Limb (tissue), 2 donors: ENCODE measurements at regions not wholly inside any gene's neighbourhood (a gene's known extent, or its start where the extent isn't known, plus 50 kb on each side); places are given as distances from the start of the nearest gene placed in this dataset.
A peak's percentile ranks its signal among the peaks of the same experiment; 100 is the strongest.
"Not testable (repeated sequence)": the region's sequence is repeated elsewhere in the genome, so short reads cannot be mapped to it uniquely, and the experiment has no call there.

Source experiments
- DNase-seq, 2 donors: peaks; one replicate each; pipeline ENCODE4 v3.0.0-alpha.2; 2016; ENCODE audit errors: extremely low spot score in 2 of 2

GRCh38 chr6:14389776-14390175, 272.2 kb downstream of the CD83 start:
- DNase-seq: not testable (repeated sequence)

DNA sequence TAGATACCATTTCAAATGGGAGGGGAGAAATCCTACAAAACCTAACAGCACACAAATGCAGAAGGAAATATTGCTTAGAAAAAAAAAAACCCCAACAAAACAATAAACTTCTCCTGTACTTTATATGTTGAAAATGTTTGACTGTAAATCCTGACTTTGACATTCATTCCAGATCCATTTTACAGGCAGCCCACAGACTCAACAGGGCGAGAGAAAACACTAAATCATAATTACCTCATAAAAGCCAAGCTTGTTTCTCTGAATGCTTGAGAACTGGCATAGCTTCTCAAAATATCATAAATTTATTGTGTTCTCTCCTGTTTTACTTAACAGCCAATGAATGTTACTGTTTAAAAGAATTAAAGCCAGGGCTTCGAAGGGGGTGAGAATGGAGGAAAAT, 273.2 kb downstream of the CD83 start:
- no peak for DNase-seq

DNA sequence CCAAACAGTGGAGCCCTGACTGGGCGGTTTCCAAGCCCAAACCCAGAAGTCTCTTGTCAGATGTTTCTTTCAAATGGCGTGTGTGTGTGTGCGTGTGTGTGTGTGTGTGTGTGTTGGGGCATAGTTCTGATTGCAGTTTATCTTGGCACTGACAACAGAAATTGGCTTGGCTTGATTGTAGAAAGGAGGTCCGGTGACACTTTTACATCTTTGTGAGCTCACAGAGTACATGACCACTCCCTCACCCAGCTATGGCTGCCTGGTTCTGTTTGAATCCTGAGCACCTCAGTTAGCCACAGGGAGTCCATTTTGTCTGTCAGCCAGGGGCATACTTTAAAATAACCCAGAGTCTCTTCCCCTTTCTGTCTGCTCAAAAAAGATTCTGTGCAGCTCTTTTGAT, 276.3 kb downstream of the CD83 start:
- DNase-seq: no peak

DNA sequence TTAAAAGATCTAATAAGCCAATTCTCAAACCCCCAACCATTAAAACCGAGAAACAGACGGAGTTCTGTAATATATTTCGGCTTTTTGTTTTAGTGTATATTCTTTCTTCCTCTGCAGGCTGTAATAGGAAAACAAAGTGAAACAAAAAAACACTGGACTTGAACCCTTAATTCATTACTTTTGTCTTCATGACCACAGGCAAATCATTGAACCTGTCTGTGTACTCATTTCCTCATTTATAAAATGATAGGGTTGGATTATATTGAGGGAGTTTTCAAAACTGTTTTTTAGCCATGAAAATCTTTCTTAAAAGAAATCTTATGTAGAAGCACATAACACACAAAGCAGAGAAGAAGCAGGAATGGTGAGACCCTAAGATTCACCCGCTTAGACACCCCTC, 278.8 kb downstream of the CD83 start:
- DNase-seq: no peak

- no peak for DNase-seq
Observed at GRCh38 chr6:14396826-14397517, 279.4 kb downstream of the CD83 start.

DNA sequence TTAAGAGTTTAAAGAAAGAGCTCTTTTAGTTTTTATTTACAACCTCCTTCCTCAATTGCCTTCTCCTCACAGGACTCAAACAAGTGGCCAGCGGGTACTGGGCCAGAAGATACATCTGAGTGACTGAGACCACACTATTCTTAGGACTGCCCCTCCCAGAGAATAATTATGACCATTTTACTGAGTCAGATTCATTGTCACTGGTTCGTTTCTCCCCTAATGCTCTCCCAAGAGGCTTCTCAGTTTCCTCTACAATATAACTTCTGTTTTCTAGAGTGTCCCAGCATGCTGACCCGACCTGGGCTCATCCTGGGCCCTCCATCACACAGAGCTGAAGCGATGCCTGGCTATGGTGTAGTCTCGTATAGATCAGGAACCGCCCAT, 279.9 kb downstream of the CD83 start:
- DNase-seq: no peak

DNA sequence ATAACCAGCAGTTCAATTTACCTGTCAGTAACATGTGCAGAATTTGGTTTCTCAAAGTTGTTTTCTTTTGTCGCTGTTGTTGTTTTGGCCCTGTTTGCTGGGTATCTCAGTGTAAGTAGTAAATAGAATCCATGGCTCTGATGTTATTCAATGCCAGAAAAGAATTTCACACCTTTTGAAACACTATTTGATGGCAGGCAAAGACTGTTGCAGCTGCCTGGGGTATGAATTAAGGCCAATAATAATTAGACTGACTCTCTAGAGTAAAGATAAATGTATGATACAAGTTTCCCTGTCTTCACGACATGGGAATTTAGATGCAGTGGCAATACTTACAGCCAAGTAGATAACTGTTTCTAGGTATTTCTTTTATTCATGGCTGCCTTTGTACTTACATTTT, 281.4 kb downstream of the CD83 start:
- DNase-seq: no peak

- no peak for DNase-seq
Observed at GRCh38 chr6:14399635-14400034, 282.1 kb downstream of the CD83 start.

- DNase-seq: peak in 1 of 2 donors; percentile 34
Observed at GRCh38 chr6:14401246-14401645, 283.7 kb downstream of the CD83 start.

DNA sequence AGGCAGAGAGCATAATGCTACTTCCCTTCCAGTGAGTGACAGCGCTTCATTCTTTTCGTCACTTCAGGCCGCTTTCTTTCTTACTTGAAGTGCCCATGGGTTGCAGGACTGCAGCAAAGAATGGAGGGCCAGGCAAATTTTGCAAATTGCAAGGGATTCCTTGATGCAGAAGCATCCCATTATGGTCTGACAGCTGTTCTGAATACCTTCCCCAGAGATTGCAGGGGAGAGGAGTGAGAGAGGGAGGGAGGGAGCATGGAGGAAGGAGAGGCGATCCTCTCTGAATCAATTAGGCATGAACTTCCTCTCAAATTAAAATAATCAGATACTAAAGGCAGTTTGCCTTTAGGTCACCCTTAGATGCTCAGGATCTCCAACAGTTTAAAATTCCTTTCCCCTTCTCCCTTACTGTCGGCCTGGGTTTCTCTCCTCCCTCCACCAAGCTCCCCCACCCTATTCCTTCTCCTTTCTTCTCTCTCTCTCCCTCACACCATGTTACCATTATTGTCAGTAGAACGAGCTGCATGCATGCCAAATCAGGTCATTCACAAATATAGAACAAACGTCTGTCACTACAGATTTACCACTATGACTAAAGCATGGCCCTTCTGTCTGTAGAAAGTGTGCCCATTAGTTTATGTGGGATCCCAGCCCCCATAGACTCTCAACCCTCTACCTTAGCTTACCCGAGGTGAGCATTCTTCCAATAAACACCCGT, 289.2 kb downstream of the CD83 start:
- DNase-seq: no peak

DNA sequence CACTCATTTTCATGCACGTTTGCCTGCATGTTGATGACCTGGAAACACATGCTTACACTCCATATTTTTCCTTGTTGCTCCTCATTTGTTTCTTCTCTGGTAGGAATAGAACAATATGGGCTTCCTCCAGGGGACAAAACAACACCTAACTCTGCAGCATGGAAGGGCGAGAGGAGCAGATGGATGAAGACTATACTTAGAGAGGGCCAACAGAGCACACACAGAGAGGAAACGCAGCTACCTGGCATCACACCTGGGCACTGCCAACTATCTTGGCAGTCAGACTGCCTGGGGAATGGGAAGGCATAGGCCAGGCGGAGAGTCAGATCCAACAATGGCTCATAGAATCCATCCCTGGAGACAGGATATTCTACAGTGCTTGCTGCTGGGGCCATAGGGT, 290.9 kb downstream of the CD83 start:
- no peak for DNase-seq

DNA sequence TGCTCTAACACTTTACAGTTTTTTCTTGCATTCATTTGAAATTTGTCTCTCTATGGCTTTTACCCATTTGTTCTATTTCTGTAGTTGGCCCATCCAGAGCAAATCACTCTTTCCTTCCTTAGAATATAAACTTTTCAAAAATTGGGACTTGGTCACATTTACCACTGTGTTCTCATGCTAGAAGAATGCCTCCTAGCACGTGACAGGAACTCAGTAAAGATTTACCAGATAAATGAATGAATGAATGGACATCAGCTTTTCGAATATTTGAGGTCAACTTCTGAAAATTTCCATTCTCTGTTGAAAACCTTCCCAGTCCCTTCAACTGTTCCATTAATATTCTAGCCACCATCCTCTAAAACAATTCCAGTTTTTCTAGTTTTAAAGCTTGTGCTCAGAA, 294.5 kb downstream of the CD83 start:
- no peak for DNase-seq

- no peak for DNase-seq
Observed at GRCh38 chr6:14415452-14415851, 297.9 kb downstream of the CD83 start.

GRCh38 chr6:14417377-14417776, 299.8 kb downstream of the CD83 start:
- DNase-seq: no peak

- DNase-seq: not testable (repeated sequence)
Observed at GRCh38 chr6:14419224-14419623, 301.7 kb downstream of the CD83 start.

DNA sequence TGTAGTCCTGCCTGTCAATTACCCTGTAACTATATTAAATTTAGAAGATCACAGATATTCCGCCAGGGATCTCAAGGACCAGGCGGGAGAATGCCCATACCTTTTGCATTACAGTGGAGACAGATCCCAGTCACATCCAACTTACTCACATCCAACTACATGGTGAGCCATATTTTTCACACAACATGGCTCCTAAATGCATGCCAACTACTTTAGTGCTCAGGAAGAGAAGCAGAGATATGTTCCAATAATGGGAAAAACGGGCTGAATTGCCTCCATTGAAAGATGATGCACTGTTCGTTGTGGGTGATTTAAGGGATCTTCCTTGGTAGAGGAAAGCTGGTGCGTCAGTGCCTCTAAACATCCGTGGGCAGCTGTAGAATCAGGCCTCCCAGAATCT, 304.5 kb downstream of the CD83 start:
- no peak for DNase-seq

DNA sequence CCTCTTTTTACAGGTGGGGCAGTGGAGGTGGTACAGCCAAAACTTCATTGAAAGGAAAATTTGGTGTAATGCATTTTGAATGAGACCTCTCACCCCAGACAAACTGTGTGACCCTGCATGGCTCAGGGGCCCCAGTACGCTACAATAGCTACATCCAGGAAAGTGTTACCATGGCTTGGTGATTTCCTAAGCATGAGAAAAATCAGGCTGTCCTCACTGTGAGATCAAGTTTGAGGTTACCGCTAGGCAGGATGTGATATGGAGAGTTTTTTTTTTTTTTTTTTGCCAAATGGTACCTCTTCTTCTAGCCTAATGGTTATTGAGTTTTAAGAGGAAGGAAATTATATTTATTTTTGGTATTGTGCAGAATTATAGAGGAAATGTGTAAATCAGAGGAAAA, 305.3 kb downstream of the CD83 start:
- no peak for DNase-seq

DNA sequence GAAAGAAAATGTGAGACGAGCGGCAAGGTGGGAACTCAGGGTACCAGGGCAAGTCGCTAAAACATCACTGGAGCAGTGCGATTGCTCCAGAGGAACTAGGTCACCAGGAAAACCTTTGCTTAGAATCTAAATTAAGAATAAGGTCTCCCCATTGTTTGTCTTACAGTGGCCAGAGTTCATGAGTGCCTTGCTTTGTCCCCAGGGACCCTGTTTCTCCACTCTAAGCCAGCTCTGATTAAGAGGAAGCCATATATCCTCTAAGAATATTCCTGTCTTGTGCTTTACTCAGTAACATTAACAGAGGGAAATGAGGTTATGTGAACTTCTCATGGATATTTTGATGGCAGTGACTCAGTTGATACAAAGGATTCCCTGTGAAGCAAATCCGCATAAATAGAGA, 305.8 kb downstream of the CD83 start:
- DNase-seq: no peak

GRCh38 chr6:14423955-14424354, 306.4 kb downstream of the CD83 start:
- no peak for DNase-seq

- DNase-seq: no peak
Observed at GRCh38 chr6:14425805-14426204, 308.2 kb downstream of the CD83 start.

DNA sequence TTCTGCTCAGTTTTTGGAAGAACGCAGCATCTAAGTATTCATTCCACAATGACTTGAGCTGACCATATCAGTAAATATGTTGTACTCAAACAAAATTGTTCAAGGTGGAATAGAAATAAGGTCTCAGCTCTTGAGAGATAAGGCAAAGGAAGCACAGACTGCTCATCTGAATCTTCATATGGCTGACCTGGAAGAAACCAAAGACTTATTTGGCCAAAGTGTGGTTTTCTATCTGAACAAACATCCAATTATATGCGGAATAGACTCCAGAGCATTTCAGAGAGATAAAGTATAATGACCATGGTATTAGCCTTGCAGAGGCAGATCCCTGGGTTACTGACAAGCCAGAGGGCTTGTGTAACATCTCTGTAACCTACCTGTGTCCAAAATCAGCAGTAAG, 308.7 kb downstream of the CD83 start:
- no peak for DNase-seq

GRCh38 chr6:14428269-14428668, 310.7 kb downstream of the CD83 start:
- DNase-seq: no peak

GRCh38 chr6:14429396-14429795, 311.8 kb downstream of the CD83 start:
- no peak for DNase-seq
